ENCODE measurements at regions not wholly inside any gene's neighbourhood (a gene's known extent, or its start where the extent isn't known, plus 50 kb on each side); places are given as distances from the start of the nearest gene placed in this dataset.

DNA sequence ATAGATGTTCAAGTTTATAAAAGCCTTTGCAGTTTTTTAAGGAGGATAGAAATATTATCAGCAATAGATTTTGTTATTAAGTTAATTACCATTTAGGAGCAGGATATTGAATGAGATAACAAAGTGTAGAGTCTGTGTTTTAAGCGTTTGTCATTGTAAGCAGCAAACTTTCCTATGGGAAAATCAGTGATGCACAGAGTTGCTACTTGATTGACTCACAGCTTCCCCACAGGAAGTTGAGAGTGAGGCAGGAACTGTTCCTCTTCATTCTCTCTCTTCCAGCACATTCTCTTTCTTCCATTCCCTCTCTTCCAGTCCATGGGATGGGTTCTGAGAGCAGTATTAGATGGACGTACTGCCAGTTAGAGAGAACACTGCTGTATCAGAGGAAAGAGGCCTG is 867.7 kb upstream of the AGA start:
- DNase-seq: no peak

DNA sequence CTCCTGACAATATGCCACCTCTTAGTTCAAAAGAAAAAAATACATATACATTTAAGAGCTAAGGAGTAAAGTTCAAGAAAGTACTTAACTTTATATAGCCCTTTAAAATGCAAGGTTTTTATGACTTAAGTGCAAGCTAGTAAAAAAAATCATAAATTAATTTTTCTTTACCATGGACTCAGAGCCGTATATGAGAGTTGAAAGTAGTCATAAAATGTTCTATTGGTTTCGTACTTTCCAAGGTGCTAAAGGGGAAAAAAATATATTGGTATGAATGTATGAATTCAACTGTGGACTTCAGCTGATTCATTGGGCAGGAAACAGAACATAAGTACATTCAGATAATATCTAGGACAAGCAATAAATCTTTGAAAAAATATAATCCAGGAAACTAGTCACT is 869.8 kb upstream of the AGA start:
- no peak for DNase-seq

DNA sequence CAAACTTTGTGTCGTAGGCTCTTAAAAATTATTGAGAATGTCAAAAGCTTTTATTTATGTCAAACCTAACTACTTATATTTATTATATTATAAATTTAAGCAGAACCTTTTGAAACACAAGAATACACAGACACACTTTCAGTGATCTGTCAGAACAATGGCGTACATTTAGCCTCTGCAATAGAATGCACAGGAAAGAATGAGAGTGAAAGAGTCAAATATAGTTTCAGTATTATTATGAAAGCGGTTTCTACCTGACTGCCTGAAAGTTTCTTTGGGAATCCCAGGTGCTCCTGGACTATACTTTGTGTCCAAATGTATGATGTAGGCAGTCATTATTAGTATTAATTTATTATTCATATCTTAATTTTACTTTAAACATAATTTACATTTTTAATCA is 872.0 kb upstream of the AGA start:
- DNase-seq: no peak

DNA sequence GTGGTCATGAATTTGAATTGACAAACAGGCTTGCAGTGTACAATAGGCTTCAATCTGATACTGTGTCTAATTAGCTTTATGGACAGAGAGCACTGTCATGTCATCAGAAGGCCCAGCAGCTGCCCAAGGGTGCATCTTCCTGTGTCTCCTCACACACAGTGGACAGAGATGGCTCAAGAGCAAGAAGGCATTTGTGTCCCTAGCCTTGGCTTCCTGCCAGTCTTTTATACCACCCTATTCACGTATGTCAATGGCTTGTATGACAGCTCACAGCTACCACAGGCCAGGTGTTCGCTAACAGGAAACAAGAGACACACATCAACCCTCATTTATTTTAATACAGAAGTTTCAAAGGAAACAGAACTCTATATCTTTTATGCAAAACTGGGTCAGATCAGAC is 874.0 kb upstream of the AGA start:
- DNase-seq: no peak

DNA sequence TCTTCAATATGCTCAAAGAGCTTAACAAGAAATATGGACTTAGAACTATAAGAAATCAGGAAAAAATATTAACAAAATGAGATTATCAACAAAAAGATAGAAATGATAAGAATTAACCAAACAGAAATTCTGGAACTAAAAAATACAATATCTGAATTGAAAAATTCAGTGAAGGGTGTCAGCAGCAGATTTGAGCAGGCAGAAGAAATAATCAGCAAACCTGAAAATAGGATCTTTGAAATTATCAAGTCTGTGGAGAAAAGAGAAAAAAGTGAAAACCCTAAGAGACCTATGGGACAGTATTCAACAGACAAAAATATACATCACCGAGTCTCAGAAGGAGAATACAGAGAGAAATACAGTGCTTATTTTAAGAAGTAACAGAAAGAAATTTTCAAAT is 877.8 kb upstream of the AGA start:
- DNase-seq: no peak

GRCh38 chr4:178322524-178323183 is 880.4 kb upstream of the AGA start:
- no peak for DNase-seq

DNA sequence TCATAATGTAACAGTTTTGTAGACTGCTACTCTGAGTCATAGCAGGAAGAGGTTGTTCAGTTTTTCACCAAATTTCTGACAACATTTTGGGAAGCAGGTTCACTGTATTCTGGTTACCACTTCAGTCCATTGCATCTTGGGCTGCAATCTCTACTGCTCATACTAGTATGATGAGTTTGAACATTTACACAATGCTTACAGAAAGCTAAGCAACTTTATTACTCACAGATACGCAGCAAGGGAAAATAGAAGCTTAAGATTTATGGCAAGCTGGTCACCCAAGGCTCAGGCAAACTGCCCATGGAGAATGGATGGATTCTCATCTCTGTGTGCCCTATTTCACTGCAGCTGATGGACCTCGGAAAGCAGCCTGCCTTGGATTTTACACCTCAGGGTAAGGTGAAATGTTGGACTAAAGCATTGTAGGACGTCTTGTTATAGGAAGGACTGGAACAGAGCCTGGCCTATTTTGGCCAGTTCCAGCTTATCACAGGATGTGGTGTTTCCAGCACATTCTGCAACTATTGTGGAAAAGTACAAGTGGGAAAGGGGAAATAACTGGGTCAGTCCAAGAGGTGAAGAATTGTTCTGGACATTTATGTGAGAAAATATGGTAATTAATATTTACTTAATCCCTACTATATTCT is 887.1 kb upstream of the AGA start:
- no peak for DNase-seq

GRCh38 chr4:178333355-178333754 is 891.1 kb upstream of the AGA start:
- no peak for DNase-seq

- no peak for DNase-seq
These were observed 897.5 kb upstream of the AGA start for GRCh38 chr4:178339769-178340168.

DNA sequence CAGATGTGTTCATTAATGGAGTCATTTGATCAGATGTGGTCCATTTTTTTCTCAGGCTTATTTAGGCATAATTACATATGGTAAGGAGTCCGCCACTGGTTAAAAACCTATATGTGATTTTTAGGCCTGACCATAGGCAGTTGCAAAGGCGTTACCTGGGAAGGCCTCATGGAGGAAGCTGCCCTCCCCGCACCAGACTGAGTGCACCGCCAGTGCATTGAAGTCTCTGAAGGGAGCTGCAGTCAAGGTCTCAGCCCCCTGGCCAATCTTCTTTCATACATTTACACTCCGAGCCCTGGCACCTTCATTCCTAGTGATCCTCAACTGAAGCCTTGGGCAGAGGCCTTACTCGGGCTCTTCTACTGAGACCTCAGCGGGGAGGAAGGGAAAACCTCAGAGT is 898.2 kb upstream of the AGA start:
- DNase-seq: no peak

GRCh38 chr4:178344096-178344495 is 901.9 kb upstream of the AGA start:
- DNase-seq: no peak

DNA sequence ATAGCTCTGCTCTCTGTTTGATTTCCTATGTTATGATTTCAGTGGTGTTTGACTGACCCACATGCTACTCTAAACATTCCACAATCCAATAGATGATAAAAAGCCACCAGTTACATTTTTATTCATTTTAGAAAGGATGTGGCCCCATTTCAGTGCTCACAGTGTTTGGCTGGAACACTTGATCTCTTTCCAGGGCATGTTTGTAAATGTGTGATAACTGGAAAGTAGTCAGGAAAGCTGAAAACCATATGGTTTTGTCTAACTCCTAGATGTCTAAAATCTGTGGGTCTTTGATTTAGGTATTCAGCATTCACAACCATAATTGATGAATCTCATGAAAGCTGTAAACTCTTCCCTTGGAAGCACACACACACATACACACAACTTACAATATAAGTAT is 904.9 kb upstream of the AGA start:
- DNase-seq: no peak

- no peak for DNase-seq
These were observed 907.4 kb upstream of the AGA start for GRCh38 chr4:178349601-178350000.

- no peak for DNase-seq
These were observed 908.9 kb upstream of the AGA start for GRCh38 chr4:178351185-178351584.

- DNase-seq: no peak
These were observed 914.5 kb upstream of the AGA start for GRCh38 chr4:178356725-178357124.

- no peak for DNase-seq
These were observed 943.2 kb upstream of the AGA start for GRCh38 chr4:178385481-178385880.

DNA sequence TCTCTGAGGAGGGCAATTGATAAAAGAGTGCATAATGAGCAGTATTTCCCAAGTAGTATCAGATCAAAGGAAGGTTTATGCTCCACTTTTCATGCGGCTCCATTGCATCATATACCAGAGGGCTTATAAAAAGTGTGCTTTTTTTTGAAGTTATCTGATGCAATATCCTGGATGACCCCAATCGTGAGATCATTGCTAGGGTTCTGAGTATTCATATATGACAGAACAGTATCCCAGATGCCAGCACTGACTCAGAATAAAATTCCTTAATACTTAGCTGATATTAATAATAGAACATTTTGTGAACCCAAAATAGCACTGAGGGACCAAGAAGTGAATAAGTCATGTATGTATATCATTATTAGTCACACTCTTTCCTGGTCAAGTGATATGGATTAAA is 945.5 kb upstream of the AGA start:
- no peak for DNase-seq

DNA sequence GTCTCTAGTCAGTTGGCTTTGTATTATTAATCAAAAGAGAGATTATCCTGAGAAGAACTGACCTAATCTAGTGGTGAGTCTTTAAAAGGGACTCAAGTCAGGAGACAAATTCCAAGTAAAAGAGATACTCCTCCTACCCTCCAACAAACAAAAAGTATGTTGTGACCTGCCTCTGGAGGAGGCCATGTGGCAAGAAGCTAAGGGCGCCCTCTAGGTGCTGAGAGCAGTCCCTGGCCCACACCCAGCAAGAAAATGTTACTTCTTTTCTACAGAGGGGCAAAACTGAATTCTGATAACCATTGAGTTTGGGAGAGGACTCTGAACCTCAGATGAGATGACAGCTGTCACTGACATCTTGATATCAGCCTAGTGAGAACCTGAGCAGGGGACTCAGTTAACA is 953.6 kb upstream of the AGA start:
- no peak for DNase-seq

- DNase-seq: no peak
These were observed 970.2 kb upstream of the AGA start for GRCh38 chr4:178412455-178412854.

- no peak for DNase-seq
These were observed 971.8 kb upstream of the AGA start for GRCh38 chr4:178414042-178414441.

- DNase-seq: no peak
These were observed 972.7 kb upstream of the AGA start for GRCh38 chr4:178414881-178415446.

GRCh38 chr4:178415925-178416324 is 973.7 kb upstream of the AGA start:
- DNase-seq: no peak

DNA sequence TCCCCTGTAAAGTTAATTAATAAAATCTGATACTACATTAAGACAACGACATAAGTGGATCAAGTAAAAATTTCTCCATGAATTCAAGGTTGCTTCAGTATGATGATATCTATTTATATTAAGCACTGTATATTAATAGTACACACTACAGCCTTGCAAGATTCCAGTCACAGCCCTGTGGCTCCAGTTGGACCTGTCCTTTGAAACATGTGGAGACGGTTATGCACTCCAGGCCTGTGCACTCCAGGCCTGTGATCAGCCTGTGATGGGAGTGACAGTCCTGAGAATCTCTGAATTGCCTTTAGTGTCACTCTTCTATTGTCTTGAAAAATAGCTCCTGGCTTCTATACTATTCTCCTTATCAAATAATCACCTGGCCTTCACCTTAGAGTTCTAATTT is 981.1 kb upstream of the AGA start:
- DNase-seq: no peak

DNA sequence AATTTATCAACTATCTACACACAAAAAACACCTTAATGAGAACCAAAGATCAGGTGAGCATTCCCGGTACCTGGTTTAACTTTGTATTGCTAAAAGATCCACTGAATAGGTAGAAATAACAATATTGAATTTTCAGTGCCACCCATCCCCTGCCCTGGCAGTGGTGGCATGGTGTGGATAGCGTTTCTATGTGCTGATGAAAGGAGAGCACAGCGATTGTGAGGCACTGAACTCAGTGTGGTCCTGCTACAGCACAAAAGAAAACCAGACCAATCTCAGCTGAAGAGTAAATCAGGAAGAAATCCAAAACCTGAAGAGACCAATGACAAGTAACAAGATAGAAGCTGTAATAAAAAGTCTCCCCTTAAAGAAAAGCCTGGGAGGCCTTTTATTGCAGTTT is 984.6 kb upstream of the AGA start:
- no peak for DNase-seq

DNA sequence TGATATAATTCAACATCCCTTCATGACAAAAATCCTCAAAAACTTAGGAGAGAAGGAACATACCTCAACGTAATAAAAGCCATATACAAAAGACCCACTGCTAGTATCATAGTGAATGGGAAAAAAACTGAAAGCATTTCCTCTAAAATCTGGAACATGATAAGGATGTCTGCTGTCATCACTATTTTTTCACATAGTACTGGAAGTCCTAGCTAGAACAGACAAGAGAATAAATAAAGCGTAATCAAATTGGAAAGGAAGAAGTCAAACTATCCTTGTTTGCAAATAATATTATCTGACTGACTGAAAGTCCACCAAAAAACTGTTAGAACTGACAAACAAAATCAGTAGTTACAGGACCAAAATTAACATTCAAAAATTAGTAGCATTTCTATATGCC is 985.4 kb upstream of the AGA start:
- no peak for DNase-seq
